Loucy (cell line): ENCODE measurements at regions not wholly inside any gene's neighbourhood (a gene's known extent, or its start where the extent isn't known, plus 50 kb on each side); places are given as distances from the start of the nearest gene placed in this dataset.

Experiments used
- H2AFZ ChIP-seq: fragments of 200-600 bp; sonication (generic); 2 replicates; pipeline ENCODE4 v1.6.0; 2016; ENCODE audit warnings: antibody characterized with exemption, mild to moderate bottlenecking, low read length, moderate library complexity
- H3F3A ChIP-seq: fragments of 200-600 bp; 2 replicates; pipeline ENCODE4 v1.6.0; 2016; ENCODE audit warnings: antibody characterized with exemption, low read depth, mild to moderate bottlenecking
- H3K27me3 ChIP-seq: fragments of 200-600 bp; sonication (generic); 2 replicates; pipeline ENCODE4 v1.6.1; 2014; ENCODE audit warnings: low read length, mild to moderate bottlenecking; ENCODE audit not compliant: insufficient read depth, poor library complexity, severe bottlenecking
- H3K36me3 ChIP-seq: fragments of 200-600 bp; sonication (generic); 2 replicates; pipeline ENCODE4 v1.6.1; 2016; ENCODE audit warnings: low read length; ENCODE audit not compliant: insufficient read depth
- H3K4me1 ChIP-seq: fragments of 200-600 bp; sonication (generic); 2 replicates; pipeline ENCODE4 v1.5.1; 2014; ENCODE audit warnings: low read length, mild to moderate bottlenecking; ENCODE audit not compliant: insufficient read depth, poor library complexity, severe bottlenecking
- H3K4me2 ChIP-seq: fragments of 200-600 bp; sonication (generic); 2 replicates; pipeline ENCODE4 v1.6.0; 2014; ENCODE audit warnings: antibody characterized with exemption, low read length, low read depth, mild to moderate bottlenecking; ENCODE audit not compliant: poor library complexity, severe bottlenecking
- H3K4me3 ChIP-seq: fragments of 200-600 bp; sonication (generic); 2 replicates; pipeline ENCODE4 v1.5.1; 2014; ENCODE audit warnings: low read length, mild to moderate bottlenecking, mixed read lengths; ENCODE audit not compliant: poor library complexity, severe bottlenecking
- H3K79me2 ChIP-seq: fragments of 200-600 bp; sonication (generic); 2 replicates; pipeline ENCODE4 v1.6.1; 2014; ENCODE audit warnings: low read length; ENCODE audit not compliant: insufficient read depth
- H3K9ac ChIP-seq: fragments of 200-600 bp; sonication (generic); 2 replicates; pipeline ENCODE4 v1.6.0; 2014; ENCODE audit warnings: mild to moderate bottlenecking, low read depth, low read length, moderate library complexity; ENCODE audit not compliant: poor library complexity, severe bottlenecking
- H3K9me2 ChIP-seq: fragments of 200-600 bp; sonication (generic); replicated peaks from 2 replicates; pipeline ENCODE4 v1.6.1; 2016; ENCODE audit warnings: low read depth, low read length, mixed read lengths
- H3K9me3 ChIP-seq: fragments of 200-600 bp; sonication (generic); 2 replicates; pipeline ENCODE4 v1.6.1; 2014; ENCODE audit warnings: mild to moderate bottlenecking, antibody characterized with exemption, low read length, low read depth; ENCODE audit not compliant: insufficient read depth
- H4K20me1 ChIP-seq: fragments of 200-600 bp; sonication (generic); 2 replicates; pipeline ENCODE4 v1.6.0; 2014; ENCODE audit warnings: antibody characterized with exemption, low read length, mild to moderate bottlenecking; ENCODE audit not compliant: insufficient read depth, poor library complexity, severe bottlenecking
- EZH2phosphoT487 ChIP-seq: fragments of 200-600 bp; IDR thresholded peaks from 2 replicates; pipeline ENCODE4 v1.6.1; 2018; ENCODE audit warnings: antibody characterized with exemption, mild to moderate bottlenecking, moderate library complexity, borderline replicate concordance
- TF ChIP-seq, protein P1 (sequence below): fragments of 200-600 bp; sonication (generic); conservative IDR thresholded peaks from 2 replicates; pipeline ENCODE4 v1.5.1; 2014; ENCODE audit warnings: mild to moderate bottlenecking, antibody characterized with exemption, low read length

DNA sequence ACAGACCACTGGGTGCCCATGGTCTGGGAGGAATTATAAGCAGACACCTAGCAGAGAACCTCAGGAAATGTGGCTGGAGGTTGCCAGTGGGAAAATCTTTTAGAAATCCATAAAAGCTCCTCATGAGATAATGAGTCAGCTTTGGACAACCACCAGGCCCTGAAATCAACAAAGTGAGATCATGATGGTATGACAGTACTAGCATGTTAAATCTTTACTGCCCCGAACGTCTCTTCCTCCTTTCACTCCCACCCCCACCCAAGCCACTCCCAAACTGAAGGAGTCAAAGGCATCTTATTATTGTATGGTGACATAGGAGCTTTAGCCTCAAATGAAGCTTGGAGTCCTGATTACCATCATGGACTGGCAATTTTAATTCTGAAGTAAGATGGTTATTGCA is 240.0 kb downstream of the DIO2 start:
- no peaks in the 10 kb centered on the region for H3K79me2 ChIP-seq
- H3K4me1 ChIP-seq = no peaks in the 10 kb centered on the region
- H4K20me1 ChIP-seq = no peaks in the 10 kb centered on the region
- H3F3A ChIP-seq = no peaks in the 10 kb centered on the region
- TF ChIP-seq EZH2phosphoT487 = no peak
- TF ChIP-seq, protein P1, sequence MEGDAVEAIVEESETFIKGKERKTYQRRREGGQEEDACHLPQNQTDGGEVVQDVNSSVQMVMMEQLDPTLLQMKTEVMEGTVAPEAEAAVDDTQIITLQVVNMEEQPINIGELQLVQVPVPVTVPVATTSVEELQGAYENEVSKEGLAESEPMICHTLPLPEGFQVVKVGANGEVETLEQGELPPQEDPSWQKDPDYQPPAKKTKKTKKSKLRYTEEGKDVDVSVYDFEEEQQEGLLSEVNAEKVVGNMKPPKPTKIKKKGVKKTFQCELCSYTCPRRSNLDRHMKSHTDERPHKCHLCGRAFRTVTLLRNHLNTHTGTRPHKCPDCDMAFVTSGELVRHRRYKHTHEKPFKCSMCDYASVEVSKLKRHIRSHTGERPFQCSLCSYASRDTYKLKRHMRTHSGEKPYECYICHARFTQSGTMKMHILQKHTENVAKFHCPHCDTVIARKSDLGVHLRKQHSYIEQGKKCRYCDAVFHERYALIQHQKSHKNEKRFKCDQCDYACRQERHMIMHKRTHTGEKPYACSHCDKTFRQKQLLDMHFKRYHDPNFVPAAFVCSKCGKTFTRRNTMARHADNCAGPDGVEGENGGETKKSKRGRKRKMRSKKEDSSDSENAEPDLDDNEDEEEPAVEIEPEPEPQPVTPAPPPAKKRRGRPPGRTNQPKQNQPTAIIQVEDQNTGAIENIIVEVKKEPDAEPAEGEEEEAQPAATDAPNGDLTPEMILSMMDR = no peak
- no peak overlapping the region for H3K9ac ChIP-seq
- H3K4me3 ChIP-seq = no peak overlapping the region
- no peaks in the 10 kb centered on the region for H3K27me3 ChIP-seq
- H2AFZ ChIP-seq = no peak overlapping the region
- no peaks in the 10 kb centered on the region for H3K9me2 ChIP-seq
- H3K9me3 ChIP-seq = no peaks in the 10 kb centered on the region
- H3K4me2 ChIP-seq = no peak overlapping the region
- H3K36me3 ChIP-seq = no peaks in the 10 kb centered on the region

DNA sequence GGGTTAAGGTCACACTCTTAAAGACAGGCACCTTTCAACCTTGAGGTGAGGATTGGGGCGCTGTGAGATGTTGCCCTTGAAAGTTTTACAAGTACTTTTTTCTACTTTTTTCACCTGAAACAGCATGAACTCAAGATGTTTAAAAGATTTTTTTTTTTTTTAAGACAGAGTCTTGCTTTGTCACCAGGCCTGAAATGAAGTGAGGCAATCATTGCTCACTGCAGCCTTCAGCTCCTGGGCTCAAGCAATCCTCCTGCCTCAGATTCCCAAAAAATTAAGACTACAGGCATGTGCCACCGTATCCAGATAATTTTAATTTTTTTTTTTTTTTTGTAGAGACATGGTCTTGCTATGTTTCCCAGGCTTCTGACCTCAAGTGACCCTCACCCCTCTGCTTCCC is 243.9 kb downstream of the DIO2 start:
- H3F3A ChIP-seq = no peaks in the 10 kb centered on the region
- no peaks in the 10 kb centered on the region for H4K20me1 ChIP-seq
- H3K4me3 ChIP-seq = no peak overlapping the region
- H3K4me2 ChIP-seq = no peak overlapping the region
- H3K27me3 ChIP-seq = no peaks in the 10 kb centered on the region
- TF ChIP-seq, protein P1 = no peak
- TF ChIP-seq EZH2phosphoT487 = no peak
- H2AFZ ChIP-seq = no peak overlapping the region
- H3K9me2 ChIP-seq = no peaks in the 10 kb centered on the region
- H3K9ac ChIP-seq = no peak overlapping the region
- H3K9me3 ChIP-seq = no peaks in the 10 kb centered on the region
- no peaks in the 10 kb centered on the region for H3K79me2 ChIP-seq
- no peaks in the 10 kb centered on the region for H3K36me3 ChIP-seq
- no peaks in the 10 kb centered on the region for H3K4me1 ChIP-seq

DNA sequence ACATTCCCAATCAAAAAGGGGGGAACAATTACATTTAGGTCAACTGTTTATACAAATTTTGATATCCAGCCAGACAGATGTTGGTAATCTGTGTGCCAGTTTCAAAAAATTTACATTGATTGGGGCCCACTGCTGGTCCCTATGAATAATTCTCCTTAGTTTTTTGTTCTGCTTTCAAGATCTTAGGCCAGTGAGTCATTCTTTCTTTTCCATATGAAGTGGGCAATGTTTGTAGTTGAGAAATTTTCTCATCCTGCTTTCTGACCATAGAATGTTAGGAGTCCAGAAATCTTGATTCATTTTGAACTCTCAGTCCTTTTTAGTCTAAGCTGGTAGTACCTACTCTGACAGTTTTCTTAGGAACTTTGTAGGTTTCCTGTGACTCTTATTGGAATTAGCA is 244.3 kb downstream of the DIO2 start:
- H3K79me2 ChIP-seq = no peaks in the 10 kb centered on the region
- no peak overlapping the region for H2AFZ ChIP-seq
- H3K27me3 ChIP-seq = no peaks in the 10 kb centered on the region
- no peaks in the 10 kb centered on the region for H4K20me1 ChIP-seq
- H3K4me1 ChIP-seq = no peaks in the 10 kb centered on the region
- H3K9me3 ChIP-seq = no peaks in the 10 kb centered on the region
- no peak overlapping the region for H3K4me2 ChIP-seq
- no peak for TF ChIP-seq EZH2phosphoT487
- no peak overlapping the region for H3K4me3 ChIP-seq
- no peaks in the 10 kb centered on the region for H3K9me2 ChIP-seq
- H3K9ac ChIP-seq = no peak overlapping the region
- no peaks in the 10 kb centered on the region for H3F3A ChIP-seq
- no peaks in the 10 kb centered on the region for H3K36me3 ChIP-seq

DNA sequence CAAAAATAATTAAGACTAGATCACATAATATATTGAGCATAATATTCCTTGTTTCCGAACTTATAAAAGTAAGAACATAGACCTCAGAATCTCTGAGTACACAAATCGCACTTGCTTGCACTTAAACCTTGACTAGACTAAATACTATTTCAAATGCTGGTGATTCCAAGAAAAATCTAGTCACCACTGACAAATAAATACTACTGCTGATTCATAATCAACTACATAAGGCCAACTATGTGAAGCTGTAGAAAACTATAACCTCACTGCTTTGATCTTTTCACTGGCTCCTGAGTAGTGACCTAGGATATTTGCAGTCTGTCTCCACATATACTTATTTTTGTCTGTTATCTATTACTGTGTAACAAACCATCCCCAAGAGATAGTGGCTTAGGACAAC is 245.4 kb downstream of the DIO2 start:
- no peaks in the 10 kb centered on the region for H3K9me2 ChIP-seq
- no peaks in the 10 kb centered on the region for H3F3A ChIP-seq
- H3K4me3 ChIP-seq = no peak overlapping the region
- H3K9me3 ChIP-seq = no peaks in the 10 kb centered on the region
- no peaks in the 10 kb centered on the region for H4K20me1 ChIP-seq
- TF ChIP-seq EZH2phosphoT487 = no peak
- TF ChIP-seq, protein P1 = no peak
- H2AFZ ChIP-seq = no peak overlapping the region
- H3K4me2 ChIP-seq = no peak overlapping the region
- no peaks in the 10 kb centered on the region for H3K27me3 ChIP-seq
- no peak overlapping the region for H3K9ac ChIP-seq
- H3K36me3 ChIP-seq = no peaks in the 10 kb centered on the region
- H3K4me1 ChIP-seq = no peaks in the 10 kb centered on the region
- H3K79me2 ChIP-seq = no peaks in the 10 kb centered on the region
